GM12878 (cell line): ENCODE measurements at regions not wholly inside any gene's neighbourhood (a gene's known extent, or its start where the extent isn't known, plus 50 kb on each side); places are given as distances from the start of the nearest gene placed in this dataset.

Experiments used
- POLR2A ChIP-seq: IDR thresholded peaks from 2 replicates; pipeline ENCODE4 v1.6.1; 2011; ENCODE audit warnings: low read depth, mild to moderate bottlenecking, low read length
- ZNF217 ChIP-seq: fragments of 450-650 bp; IDR thresholded peaks from 2 replicates; pipeline ENCODE4 v1.6.1; 2017; ENCODE audit warnings: antibody characterized with exemption, mild to moderate bottlenecking
- ZZZ3 ChIP-seq: IDR thresholded peaks from 2 replicates; pipeline ENCODE4 v1.6.1; 2011; ENCODE audit warnings: low read depth; ENCODE audit not compliant: control insufficient read depth, insufficient read length
- TF ChIP-seq, protein P1 (sequence below), 3 experiments: IDR thresholded peaks in 2 of 3; conservative IDR thresholded peaks in 1 of 3; 2 replicates each; pipeline ENCODE4 v1.5.1; 2011; ENCODE audit warnings: low read depth in 3 of 3, low read length in 3 of 3, mild to moderate bottlenecking in 3 of 3, control low read depth in 2 of 3, moderate library complexity in 2 of 3, inconsistent platforms in 1 of 3, mixed read lengths in 1 of 3; ENCODE audit not compliant: control insufficient read depth in 2 of 3, insufficient read depth in 1 of 3; ENCODE audit errors: extremely low read depth in 1 of 3

DNA sequence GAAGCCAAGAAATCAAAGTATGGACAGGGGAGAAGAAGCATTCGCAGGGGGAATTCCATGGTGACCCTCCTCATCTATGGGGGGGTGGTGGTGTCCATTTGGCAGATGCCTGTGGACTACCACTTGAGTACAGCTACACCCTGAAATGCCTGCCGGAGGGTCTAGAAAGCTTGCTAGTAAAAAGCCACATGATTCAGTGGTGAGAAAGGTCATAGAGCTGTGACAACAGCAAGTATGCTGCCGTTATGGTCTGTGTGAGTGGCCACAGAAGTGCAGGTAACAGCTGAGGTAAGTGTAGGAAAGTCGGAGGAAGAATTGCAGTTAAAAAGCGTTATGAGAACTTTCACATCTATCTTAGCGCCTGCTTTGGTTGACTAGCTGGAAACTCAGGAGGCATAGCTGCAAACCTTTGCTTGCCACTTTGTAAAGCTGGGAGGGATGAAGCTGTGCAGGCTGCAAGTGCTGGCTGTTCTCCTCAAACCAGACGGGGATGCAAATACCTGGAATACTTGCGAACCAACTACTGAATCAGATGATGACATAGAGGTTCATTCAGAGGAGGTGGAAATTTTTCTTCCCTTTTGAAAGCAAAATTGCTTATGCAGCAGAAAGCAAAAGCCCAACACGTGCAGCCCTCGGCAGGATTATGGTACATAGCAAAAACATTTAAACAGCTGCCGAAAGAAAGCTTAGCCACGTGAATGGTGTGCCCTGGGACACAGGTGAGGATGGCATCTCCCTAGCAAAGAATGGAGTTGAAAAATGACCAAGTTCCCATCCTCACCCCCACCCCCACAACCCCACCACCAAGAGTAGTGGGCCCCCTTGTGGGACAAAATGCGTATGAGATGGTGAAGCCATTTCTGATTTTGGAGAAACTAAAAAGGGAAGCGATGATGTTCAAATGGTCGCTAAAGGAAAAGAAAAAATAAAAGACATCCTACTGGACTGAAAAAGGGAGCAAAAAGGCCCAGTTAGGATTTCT, 287.0 kb downstream of the RERGL start:
- TF ChIP-seq, protein P1, sequence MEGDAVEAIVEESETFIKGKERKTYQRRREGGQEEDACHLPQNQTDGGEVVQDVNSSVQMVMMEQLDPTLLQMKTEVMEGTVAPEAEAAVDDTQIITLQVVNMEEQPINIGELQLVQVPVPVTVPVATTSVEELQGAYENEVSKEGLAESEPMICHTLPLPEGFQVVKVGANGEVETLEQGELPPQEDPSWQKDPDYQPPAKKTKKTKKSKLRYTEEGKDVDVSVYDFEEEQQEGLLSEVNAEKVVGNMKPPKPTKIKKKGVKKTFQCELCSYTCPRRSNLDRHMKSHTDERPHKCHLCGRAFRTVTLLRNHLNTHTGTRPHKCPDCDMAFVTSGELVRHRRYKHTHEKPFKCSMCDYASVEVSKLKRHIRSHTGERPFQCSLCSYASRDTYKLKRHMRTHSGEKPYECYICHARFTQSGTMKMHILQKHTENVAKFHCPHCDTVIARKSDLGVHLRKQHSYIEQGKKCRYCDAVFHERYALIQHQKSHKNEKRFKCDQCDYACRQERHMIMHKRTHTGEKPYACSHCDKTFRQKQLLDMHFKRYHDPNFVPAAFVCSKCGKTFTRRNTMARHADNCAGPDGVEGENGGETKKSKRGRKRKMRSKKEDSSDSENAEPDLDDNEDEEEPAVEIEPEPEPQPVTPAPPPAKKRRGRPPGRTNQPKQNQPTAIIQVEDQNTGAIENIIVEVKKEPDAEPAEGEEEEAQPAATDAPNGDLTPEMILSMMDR (IDR thresholded peaks at IDR 0.05 in 2 of 3, conservative IDR thresholded peaks at IDR 0.05 in 1 of 3; ENCODE audit: control insufficient read depth in 2 of 3, extremely low read depth in 1 of 3, insufficient read depth in 1 of 3, low read depth in 3 of 3, low read length in 3 of 3), result no peak
- TF ChIP-seq ZZZ3, result no peak
- no peak for TF ChIP-seq POLR2A
- TF ChIP-seq ZNF217, result no peak
